NCI-H1048 (cell line): ENCODE measurements at regions not wholly inside any gene's neighbourhood (a gene's known extent, or its start where the extent isn't known, plus 50 kb on each side); places are given as distances from the start of the nearest gene placed in this dataset.
"Not testable (repeated sequence)": the region's sequence is repeated elsewhere in the genome, so short reads cannot be mapped to it uniquely, and the experiment has no call there.

Source experiments
- DNase-seq: peaks from one replicate; lab custom pipeline; 2025; lab: John Stamatoyannopoulos, UW

DNA sequence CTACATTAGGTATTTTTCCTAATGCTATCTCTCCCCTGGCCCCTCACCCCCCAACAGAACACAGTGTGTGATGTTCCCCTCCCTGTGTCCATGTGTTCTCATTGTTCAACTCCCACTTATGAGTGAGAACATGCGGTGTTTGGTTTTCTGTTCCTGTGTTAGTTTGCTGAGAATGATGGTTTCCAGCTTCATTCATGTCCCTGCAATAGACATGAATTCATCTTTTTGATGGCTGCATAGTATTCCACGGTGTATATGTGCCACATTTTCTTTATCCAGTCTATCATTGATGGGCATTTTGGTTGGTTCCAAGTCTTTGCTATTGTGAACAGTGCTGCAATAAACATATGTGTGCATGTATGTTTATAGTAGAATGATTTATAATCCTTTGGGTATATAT, 473.3 kb downstream of the TFEC start:
- DNase-seq, result not testable (repeated sequence)

DNA sequence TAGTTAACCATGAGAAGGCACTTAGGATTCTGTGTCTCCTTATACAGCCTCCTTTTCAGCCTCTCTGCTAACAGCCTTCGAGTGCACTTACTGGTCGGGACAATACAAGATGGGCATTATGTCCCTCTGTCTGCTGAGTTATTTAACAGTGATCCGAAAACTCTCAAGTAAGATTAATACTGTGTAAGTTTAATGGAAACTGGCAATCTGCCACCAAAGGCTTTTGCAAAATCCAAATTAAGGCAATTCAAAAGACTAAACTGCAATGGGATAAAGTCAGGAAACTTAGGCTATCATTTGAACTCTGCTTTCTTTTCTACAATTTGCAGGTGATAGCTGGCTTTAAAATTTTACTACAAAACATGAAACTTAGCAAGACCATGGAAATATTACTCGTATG, 477.8 kb downstream of the TFEC start:
- DNase-seq, result no peak

- no peak for DNase-seq
Measured at GRCh38 chr7:115549910-115550309, 480.7 kb downstream of the TFEC start.

DNA sequence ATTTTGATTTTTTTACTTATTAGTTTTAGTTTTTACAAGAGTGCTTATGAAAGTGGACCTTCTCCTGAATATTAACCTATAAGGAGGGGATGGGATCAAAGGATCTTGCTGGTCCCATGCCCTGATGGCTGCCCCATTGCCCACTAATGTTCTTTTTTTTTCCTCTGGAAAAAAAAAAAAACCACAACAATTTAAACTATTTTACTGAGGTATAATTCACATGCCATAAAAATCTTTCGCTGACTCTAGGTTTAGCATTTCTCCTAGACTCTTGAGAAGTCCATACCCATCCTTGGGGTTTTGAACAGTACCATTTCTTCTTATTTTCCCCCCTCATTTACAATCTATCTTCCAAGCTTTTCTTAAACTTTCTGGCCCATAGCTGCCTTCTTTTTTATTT, 481.8 kb downstream of the TFEC start:
- no peak for DNase-seq

GRCh38 chr7:115546790-115547189, 483.8 kb downstream of the TFEC start:
- DNase-seq, result no peak

GRCh38 chr7:115533785-115534184, 496.8 kb downstream of the TFEC start:
- DNase-seq, result no peak

GRCh38 chr7:115526278-115526677, 504.3 kb downstream of the TFEC start:
- no peak for DNase-seq

DNA sequence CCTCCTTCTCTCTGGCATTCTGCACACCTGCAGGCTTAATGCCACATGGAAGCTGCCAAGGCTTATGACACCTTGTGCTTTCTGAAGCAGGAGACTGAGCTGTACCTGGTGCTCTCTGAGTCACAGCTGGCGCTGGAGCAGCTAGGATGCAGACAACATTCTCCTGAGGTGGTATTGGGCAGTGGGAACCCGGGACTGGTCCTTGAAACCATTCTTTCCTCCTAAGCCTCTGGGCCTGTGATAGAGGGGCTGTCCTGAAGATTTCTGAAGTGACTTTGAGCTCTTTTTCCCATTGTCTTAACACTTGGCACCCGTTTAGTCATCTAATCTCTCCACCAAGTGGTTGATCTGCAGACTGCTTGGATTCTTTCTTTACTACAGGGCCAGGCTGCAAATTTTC, 508.4 kb downstream of the TFEC start:
- no peak for DNase-seq

- no peak for DNase-seq
Measured at GRCh38 chr7:115516341-115516740, 514.2 kb downstream of the TFEC start.

DNA sequence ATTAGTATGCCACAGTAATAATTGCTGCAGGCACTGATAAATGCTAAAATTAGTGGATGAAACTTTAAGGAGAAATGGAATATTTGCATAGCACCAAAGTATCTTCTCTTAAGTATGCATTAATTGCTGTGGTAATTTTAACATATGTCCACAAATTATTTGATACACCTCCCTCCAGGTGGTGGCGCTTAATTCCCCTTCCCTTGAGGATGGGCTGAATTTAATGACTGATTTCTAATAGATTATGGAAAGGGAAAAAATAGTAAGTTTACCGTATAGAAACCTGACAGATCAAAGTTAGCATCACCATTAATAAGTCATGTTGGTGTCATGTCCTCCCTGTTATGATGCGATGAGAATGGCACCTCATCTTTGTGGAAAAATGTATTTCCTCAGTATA, 519.2 kb downstream of the TFEC start:
- no peak for DNase-seq

DNA sequence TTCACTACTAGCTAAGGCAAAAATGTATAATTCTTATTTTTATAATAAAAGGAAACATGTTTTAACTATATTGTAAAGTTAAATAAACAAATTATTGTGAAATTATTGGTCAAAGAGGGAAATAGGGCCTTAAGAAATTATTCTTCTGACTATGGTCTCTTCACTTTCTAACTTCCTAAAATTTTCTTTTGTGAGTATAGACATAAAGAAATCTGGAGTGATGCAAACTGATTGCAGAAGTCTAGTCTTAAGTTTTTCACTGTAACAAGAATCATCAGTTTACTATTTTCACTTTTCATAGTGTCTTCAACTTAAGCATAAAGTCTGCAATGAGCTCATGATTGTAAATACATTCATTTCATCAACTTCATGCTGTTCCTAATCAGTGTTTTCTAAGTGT, 525.4 kb downstream of the TFEC start:
- DNase-seq, result no peak

GRCh38 chr7:115499956-115500355, 530.6 kb downstream of the TFEC start:
- DNase-seq, result no peak

DNA sequence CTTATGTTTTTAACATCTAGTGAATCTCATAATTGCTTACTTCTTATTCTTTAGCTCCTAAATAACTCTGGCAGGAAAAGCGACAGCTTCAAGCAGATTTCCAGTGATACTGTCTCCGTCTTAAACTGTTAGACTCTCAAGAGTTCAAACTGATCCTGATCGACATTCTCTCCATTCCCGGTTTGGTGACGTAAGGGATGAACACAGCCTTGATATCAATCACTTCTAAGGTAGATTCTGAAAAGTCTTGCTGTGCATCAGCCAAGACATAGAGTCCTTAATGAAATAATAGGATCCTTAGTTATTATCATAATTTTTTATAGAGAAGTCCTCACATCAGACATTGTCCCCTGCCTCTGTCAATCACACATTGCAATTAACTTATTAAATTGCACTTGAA, 534.6 kb downstream of the TFEC start:
- no peak for DNase-seq

- no peak for DNase-seq
Measured at GRCh38 chr7:115494529-115495147, 535.9 kb downstream of the TFEC start.

GRCh38 chr7:115493381-115493780, 537.2 kb downstream of the TFEC start:
- DNase-seq, result no peak

GRCh38 chr7:115491744-115492380, 538.7 kb downstream of the TFEC start:
- DNase-seq, result no peak

GRCh38 chr7:115479448-115479847, 551.1 kb downstream of the TFEC start:
- no peak for DNase-seq

DNA sequence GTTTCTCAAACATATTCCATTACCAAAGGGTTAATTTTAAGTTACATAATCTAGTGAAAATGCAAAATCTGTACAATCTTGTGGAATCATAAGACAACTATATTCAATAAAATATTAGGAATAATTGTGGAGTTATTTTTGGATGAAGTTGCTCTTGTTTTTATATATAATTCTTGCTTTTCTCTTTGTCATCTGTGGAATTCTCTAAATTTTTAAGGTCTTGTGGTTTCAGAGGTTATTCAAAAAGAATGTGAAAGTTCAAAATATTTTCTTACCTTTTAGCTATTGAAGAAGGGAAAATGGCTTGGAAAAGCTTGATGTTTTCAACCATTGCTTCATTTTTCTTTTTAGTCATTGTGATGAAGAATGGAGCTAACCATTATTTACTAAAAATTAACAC, 552.1 kb downstream of the TFEC start:
- no peak for DNase-seq

DNA sequence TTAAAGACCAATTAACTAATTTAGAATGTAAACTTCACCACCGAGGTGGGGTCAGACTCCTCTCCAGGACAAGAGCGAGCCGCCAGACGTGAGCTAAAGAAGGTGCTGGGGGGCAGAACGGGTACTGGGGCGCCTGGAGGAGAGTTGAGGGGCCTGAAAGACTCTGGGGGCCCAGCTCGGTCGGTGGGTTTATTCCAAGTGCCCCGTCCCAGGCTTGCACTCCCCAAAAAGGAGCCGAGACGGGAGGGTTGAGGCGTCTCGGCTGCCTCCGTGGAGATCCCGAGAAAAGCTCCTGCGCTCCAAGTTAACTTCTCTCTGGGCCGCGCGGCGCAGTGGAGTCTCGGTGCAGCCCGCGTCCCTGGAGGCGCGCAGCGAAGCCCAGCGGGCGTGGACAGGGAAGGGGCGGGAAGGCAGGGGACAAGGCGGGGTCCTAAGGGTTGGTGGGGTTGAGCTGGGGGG, 553.3 kb downstream of the TFEC start:
- no peak for DNase-seq

DNA sequence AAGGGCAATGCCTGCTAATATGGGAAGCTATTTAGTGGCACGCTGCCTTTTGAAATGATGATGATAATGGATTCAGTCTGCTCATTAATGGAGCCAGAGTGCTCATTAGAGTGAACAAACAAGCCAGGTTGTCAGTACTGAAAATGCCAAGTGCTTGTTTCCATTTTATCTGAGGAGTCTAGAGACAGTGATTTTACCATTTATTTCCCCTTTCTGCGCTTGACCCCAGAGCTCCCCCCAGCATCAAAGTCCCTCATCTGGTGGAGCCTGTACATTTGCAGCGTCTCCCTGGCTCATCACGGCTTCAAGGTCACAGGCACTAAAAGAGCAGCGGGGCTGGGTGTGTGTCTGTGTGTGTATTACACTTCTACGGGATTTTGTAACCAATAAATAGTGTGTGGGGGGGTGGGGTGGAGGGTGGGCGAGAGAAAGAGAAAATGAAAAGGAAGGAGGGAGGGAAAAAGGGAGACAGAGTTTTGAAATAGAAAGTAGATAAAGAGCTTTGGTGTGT, 553.8 kb downstream of the TFEC start:
- DNase-seq, result no peak

DNA sequence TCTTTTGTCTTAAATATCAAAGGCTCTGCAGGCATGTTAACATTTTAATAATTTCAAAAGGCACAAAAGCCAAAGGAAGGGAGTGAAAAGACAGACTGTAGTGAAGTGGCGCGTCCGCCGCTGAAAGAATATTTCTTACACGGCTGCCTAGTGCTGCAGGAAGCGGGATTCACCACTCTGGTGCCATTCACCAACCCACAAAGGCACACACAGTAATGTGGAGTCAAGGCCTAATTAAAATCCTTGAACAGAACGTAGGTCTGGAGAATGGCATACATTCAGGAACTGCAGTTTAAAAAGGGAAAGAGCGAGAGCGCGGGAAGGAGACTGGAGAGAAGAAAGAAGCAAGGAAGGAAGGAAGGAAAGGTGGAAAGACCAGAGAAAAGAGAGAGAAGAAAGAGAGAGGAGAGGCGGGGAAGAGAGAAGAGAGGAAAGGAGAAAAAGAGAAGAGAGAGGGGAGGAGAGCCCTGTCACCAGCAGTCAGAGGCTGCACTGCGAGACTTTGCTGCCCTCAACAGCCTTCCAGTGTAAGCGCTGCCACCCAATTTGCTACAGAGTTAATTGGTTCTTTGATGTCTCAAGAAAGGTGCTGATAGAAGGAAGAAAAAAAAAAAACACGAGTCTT, 554.0 kb downstream of the MDFIC start:
- no peak for DNase-seq

- no peak for DNase-seq
Measured at GRCh38 chr7:115475206-115475605, 553.3 kb downstream of the MDFIC start.

DNA sequence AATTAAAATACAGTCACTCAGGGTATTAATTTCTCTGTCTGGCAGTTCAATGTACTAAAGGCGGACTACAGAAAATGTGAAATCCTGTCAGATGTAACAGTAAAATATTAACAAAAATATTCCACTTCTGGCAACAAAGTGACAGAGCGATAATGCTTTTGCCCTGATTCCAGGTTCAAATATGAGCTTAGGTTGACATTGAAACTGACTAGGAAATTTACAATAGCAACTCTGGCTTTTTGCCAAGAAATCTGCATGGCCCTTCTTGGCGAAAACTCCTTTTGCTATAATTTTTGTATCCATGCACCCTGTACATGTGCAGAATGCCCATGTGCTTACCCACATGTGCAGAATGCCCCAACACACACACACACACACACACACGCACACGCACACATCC, 552.2 kb downstream of the MDFIC start:
- no peak for DNase-seq
